ENCODE measurements at regions not wholly inside any gene's neighbourhood (a gene's known extent, or its start where the extent isn't known, plus 50 kb on each side); places are given as distances from the start of the nearest gene placed in this dataset.

DNA sequence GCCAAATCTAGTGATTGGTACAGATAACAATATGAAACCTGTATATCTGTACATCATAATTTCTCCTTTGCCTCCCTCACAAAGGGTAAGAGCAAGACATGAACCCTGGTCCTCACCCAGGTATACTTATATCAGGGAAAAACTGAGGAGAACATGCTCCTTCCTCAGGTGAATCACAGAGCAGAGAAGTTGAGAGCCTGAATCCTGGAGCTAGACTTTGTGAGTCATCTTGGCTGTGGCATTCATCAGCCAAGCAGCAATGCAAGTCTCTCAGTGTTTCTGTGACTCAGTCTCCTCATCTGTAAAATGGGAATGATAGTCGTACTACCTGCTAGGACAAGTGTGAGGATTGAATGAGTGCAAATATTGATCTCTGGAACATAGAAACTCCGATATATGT is 165.7 kb upstream of the ADAMTS9 start:
- no peaks in the 10 kb centered on the region for H3K36me3 ChIP-seq
- H3K9me3 ChIP-seq, result no peaks in the 10 kb centered on the region
- intact Hi-C loops (cut with DNase I), result no loop called here
- no peaks in the 10 kb centered on the region for H3K27me3 ChIP-seq
- no peak overlapping the region for H3K4me3 ChIP-seq (replicated peaks in 1 of 3)
- 91 to 100% methylated on average over 2 of the region's 2 CpGs for WGBS, 2 donors
- DNase-seq, result no peak
- peaks cover 12 to 17% of the 10 kb centered on the region in 2 donors for H3K4me1 ChIP-seq
- TF ChIP-seq, protein P1, sequence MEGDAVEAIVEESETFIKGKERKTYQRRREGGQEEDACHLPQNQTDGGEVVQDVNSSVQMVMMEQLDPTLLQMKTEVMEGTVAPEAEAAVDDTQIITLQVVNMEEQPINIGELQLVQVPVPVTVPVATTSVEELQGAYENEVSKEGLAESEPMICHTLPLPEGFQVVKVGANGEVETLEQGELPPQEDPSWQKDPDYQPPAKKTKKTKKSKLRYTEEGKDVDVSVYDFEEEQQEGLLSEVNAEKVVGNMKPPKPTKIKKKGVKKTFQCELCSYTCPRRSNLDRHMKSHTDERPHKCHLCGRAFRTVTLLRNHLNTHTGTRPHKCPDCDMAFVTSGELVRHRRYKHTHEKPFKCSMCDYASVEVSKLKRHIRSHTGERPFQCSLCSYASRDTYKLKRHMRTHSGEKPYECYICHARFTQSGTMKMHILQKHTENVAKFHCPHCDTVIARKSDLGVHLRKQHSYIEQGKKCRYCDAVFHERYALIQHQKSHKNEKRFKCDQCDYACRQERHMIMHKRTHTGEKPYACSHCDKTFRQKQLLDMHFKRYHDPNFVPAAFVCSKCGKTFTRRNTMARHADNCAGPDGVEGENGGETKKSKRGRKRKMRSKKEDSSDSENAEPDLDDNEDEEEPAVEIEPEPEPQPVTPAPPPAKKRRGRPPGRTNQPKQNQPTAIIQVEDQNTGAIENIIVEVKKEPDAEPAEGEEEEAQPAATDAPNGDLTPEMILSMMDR (IDR thresholded peaks at IDR 0.05), result no peak
- TF ChIP-seq POLR2A (IDR thresholded peaks at IDR 0.05), result no peak
- no peak overlapping the region for H3K27ac ChIP-seq

- no peak overlapping the region for H3K27ac ChIP-seq
- H3K9me3 ChIP-seq, result no peaks in the 10 kb centered on the region
- H3K4me3 ChIP-seq (replicated peaks in 1 of 3), result no peak overlapping the region
- no peak for TF ChIP-seq POLR2A (IDR thresholded peaks at IDR 0.05)
- TF ChIP-seq, protein P1 (IDR thresholded peaks at IDR 0.05), result no peak
- intact Hi-C loops (cut with DNase I), result no loop called here
- no peak for DNase-seq
- H3K36me3 ChIP-seq, result no peaks in the 10 kb centered on the region
- 86 to 91% methylated on average over 2 of the region's 2 CpGs for WGBS, 2 donors
- H3K27me3 ChIP-seq, result no peaks in the 10 kb centered on the region
- H3K4me1 ChIP-seq, result peaks cover 12 to 17% of the 10 kb centered on the region in 2 donors
Observed at GRCh38 chr3:64852738-64853137, 164.9 kb upstream of the ADAMTS9 start.

- intact Hi-C loops (cut with DNase I), result no loop called here
- H3K9me3 ChIP-seq, result no peaks in the 10 kb centered on the region
- TF ChIP-seq POLR2A (IDR thresholded peaks at IDR 0.05), result no peak
- TF ChIP-seq, protein P1 (IDR thresholded peaks at IDR 0.05), result no peak
- WGBS, 2 donors, result 45 to 54% methylated on average over 4 of the region's 4 CpGs
- H3K36me3 ChIP-seq, result no peaks in the 10 kb centered on the region
- no peaks in the 10 kb centered on the region for H3K4me1 ChIP-seq
- no peak overlapping the region for H3K4me3 ChIP-seq (replicated peaks in 1 of 3)
- no peak overlapping the region for H3K27ac ChIP-seq
- H3K27me3 ChIP-seq, result no peaks in the 10 kb centered on the region
- DNase-seq, result no peak
Observed at GRCh38 chr3:64848822-64849221, 161.0 kb upstream of the ADAMTS9 start.

GRCh38 chr3:64848127-64848800 is 160.5 kb upstream of the ADAMTS9 start:
- Histone ChIP-seq H3K4me3 (replicated peaks in 1 of 3) (no peak overlapping the region), H3K4me1 (no peaks in the 10 kb centered on the region), H3K36me3 (no peaks in the 10 kb centered on the region), H3K27me3 (no peaks in the 10 kb centered on the region), H3K9me3 (no peaks in the 10 kb centered on the region), H3K27ac (no peak overlapping the region)
- WGBS, 2 donors, result 88 to 90% methylated on average over 3 of the region's 3 CpGs
- intact Hi-C loops (cut with DNase I), result no loop called here
- TF ChIP-seq, protein P1 (IDR thresholded peaks at IDR 0.05), result no peak
- no peak for TF ChIP-seq POLR2A (IDR thresholded peaks at IDR 0.05)
- DNase-seq, result no peak

GRCh38 chr3:64844558-64844957 is 156.8 kb upstream of the ADAMTS9 start:
- no peaks in the 10 kb centered on the region for H3K4me1 ChIP-seq
- intact Hi-C loops (cut with DNase I), result no loop called here
- H3K9me3 ChIP-seq, result no peaks in the 10 kb centered on the region
- no peak overlapping the region for H3K4me3 ChIP-seq (replicated peaks in 1 of 3)
- no peaks in the 10 kb centered on the region for H3K36me3 ChIP-seq
- TF ChIP-seq POLR2A (IDR thresholded peaks at IDR 0.05), result no peak
- TF ChIP-seq, protein P1 (IDR thresholded peaks at IDR 0.05), result no peak
- 91 to 99% methylated on average over 2 of the region's 2 CpGs for WGBS, 2 donors
- DNase-seq, result no peak
- no peak overlapping the region for H3K27ac ChIP-seq
- H3K27me3 ChIP-seq, result no peaks in the 10 kb centered on the region

Data from thyroid gland (tissue), 4 donors.